ENCODE measurements at regions not wholly inside any gene's neighbourhood (a gene's known extent, or its start where the extent isn't known, plus 50 kb on each side); places are given as distances from the start of the nearest gene placed in this dataset.
A peak's percentile ranks its signal among the peaks of the same experiment; 100 is the strongest.

DNA sequence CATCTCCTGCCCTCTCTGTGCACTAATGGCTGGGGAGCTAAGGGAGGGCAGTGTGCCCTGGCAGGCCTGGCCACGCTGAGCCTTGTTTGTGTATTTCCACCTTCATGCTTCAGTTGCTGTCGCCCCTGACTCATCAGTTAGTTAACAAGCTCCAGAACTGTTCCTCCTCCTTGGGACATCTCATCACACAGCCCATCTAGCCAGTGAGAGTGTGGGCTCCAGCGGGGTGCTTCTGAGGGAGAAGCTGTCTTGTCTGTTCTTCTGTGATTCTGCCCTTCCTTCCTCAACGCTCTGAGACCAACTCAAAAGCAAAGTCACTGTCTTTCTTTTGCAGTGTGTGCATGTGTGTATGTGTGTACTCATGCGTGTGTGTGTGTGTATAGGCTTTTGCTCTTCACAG lies 58.3 kb upstream of the CPEB4 start:
- DNase-seq (ENCODE audit: unreplicated experiment): peak; percentile 68
- no TSS peak for BruUV-seq (replicated peaks)
- Mint-ChIP-seq H3K27me3 (ENCODE audit: insufficient read depth, unreplicated experiment) (no peaks in the 10 kb centered on the region), H3K4me1 (ENCODE audit: insufficient read depth, unreplicated experiment) (peaks cover 11% of the 10 kb centered on the region), H3K36me3 (ENCODE audit: insufficient read depth, unreplicated experiment) (no peaks in the 10 kb centered on the region), H3K27ac (ENCODE audit: low read depth, unreplicated experiment) (peak overlapping the region; percentile 80), H3K4me3 (ENCODE audit: unreplicated experiment) (no peak overlapping the region), H3K9me3 (ENCODE audit: unreplicated experiment) (peaks cover 8% of the 10 kb centered on the region)
- ChIA-PET POLR2A (interaction anchor here (0.6 to 1.9 kb wide), 16 partner anchors 9 to 213 kb away, joined by 3 to 9 read pairs (median 3); partner anchors contain the start of genes BOD1 and CPEB4), CTCF (interaction anchor here (0.9 to 1.0 kb wide), 4 partner anchors 9 to 18 kb away, joined by 3 to 4 read pairs (median 4); no protein-coding TSS in a partner anchor)
- TF ChIP-seq, protein P1, sequence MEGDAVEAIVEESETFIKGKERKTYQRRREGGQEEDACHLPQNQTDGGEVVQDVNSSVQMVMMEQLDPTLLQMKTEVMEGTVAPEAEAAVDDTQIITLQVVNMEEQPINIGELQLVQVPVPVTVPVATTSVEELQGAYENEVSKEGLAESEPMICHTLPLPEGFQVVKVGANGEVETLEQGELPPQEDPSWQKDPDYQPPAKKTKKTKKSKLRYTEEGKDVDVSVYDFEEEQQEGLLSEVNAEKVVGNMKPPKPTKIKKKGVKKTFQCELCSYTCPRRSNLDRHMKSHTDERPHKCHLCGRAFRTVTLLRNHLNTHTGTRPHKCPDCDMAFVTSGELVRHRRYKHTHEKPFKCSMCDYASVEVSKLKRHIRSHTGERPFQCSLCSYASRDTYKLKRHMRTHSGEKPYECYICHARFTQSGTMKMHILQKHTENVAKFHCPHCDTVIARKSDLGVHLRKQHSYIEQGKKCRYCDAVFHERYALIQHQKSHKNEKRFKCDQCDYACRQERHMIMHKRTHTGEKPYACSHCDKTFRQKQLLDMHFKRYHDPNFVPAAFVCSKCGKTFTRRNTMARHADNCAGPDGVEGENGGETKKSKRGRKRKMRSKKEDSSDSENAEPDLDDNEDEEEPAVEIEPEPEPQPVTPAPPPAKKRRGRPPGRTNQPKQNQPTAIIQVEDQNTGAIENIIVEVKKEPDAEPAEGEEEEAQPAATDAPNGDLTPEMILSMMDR (IDR thresholded peaks at IDR 0.05; ENCODE audit: unreplicated experiment): no peak
- intact Hi-C loops (cut with micrococcal nuclease): no loop called here

DNA sequence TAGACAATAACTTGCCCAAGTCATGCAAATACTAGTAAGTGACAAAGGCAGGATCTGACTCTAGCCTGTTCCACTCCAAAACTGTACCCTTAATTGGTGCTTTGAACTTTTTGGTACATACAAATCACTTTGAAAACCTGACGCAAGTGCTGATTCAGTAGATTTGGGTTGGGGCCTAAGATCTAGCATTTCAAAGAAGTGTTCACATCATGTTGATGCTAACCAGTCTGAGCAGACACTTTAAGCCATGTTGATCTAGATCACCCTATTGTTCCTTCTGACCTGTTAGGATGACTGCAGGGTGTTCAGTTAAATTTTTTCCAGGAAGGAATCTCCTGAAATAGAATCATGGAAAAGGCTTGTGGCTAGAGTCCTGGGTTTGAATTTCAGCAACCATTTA lies 57.7 kb upstream of the CPEB4 start:
- intact Hi-C loops (cut with micrococcal nuclease): no loop called here
- no peak for DNase-seq (ENCODE audit: unreplicated experiment)
- peaks cover 8% of the 10 kb centered on the region for H3K9me3 Mint-ChIP-seq (ENCODE audit: unreplicated experiment)
- ChIA-PET CTCF (interaction anchor here (0.7 to 1.0 kb wide), 6 partner anchors 8 to 1096 kb away, joined by 3 to 4 read pairs (median 4); no protein-coding TSS in a partner anchor), POLR2A (interaction anchor here (0.6 to 2.1 kb wide), 14 partner anchors 10 to 214 kb away, joined by 3 to 10 read pairs (median 3); partner anchors contain the start of genes BOD1 and CPEB4)
- TF ChIP-seq, protein P1 (IDR thresholded peaks at IDR 0.05; ENCODE audit: unreplicated experiment): no peak
- BruUV-seq (replicated peaks): no TSS peak
- no peak overlapping the region for H3K4me3 Mint-ChIP-seq (ENCODE audit: unreplicated experiment)
- peaks cover 11% of the 10 kb centered on the region for H3K4me1 Mint-ChIP-seq (ENCODE audit: insufficient read depth, unreplicated experiment)
- no peaks in the 10 kb centered on the region for H3K36me3 Mint-ChIP-seq (ENCODE audit: insufficient read depth, unreplicated experiment)
- H3K27me3 Mint-ChIP-seq (ENCODE audit: insufficient read depth, unreplicated experiment): no peaks in the 10 kb centered on the region
- no peak overlapping the region for H3K27ac Mint-ChIP-seq (ENCODE audit: low read depth, unreplicated experiment)

DNA sequence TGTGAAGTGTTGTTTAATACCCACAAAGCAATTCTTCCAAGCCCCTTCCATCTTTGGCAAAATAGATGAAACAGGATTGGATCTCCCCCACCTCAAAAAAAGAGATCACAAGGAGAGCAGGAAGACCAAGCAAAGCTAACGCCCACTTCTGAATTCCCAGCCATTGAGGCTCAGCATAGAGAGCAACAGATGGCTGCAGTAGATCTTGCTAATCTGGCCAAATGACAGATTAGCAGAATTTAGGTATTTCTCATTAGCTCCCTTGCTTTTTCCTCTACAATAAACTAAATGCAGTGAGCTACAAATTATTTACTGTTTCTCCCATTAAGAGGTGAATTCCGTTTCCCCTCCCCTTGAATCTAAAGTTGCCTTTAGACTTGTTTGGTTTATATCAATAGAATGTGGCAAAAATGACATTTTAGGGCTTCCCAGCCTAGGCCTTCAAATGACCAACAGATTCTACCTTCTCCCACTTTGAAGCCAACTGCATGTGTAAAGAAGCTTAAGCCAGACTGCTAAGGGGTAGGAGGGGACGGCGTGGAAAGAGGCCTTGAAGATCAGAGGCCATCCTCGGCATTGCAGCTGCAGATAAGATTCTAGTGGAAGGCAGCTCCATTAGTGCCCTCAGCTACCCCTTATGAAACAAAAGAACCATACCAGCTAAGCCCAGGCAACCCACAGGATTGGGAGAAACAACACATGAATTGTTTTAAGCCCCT lies 56.8 kb upstream of the CPEB4 start:
- CTCF ChIA-PET: interaction anchor here (0.6 to 0.9 kb wide), 6 partner anchors 10 to 1097 kb away, joined by 3 to 6 read pairs (median 4); no protein-coding TSS in a partner anchor
- BruUV-seq (replicated peaks): no TSS peak
- TF ChIP-seq, protein P1 (IDR thresholded peaks at IDR 0.05; ENCODE audit: unreplicated experiment): no peak
- POLR2A ChIA-PET: interaction anchor here (0.7 to 2.1 kb wide), 7 partner anchors 8 to 60 kb away, joined by 3 to 10 read pairs (median 3); partner anchors contain the start of gene CPEB4
- Mint-ChIP-seq H3K9me3 (ENCODE audit: unreplicated experiment) (peaks cover 8% of the 10 kb centered on the region), H3K4me3 (ENCODE audit: unreplicated experiment) (no peak overlapping the region), H3K36me3 (ENCODE audit: insufficient read depth, unreplicated experiment) (no peaks in the 10 kb centered on the region), H3K27ac (ENCODE audit: low read depth, unreplicated experiment) (no peak overlapping the region), H3K4me1 (ENCODE audit: insufficient read depth, unreplicated experiment) (peaks cover 11% of the 10 kb centered on the region), H3K27me3 (ENCODE audit: insufficient read depth, unreplicated experiment) (no peaks in the 10 kb centered on the region)
- no peak for DNase-seq (ENCODE audit: unreplicated experiment)
- intact Hi-C loops (cut with micrococcal nuclease): no loop called here

DNA sequence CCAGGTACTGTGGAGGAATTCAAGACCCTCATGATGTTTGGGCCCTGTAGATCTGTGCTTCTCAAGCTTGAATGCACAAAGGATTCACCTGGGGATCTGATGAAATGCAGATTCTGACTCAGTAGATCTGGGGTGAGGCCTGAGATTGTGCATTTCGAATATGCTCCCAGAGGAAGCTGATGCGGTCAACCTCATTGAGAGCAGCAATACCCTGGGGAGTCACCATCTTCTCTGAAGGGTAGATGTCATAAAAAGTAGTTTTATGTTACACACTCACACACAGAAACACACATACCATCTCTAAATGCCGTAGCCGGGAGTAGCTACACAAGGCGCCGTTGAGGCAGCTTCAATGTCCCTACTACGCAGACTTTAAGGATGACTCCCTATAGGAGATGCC lies 55.8 kb upstream of the CPEB4 start:
- H3K4me1 Mint-ChIP-seq (ENCODE audit: insufficient read depth, unreplicated experiment): peaks cover 11% of the 10 kb centered on the region
- no peaks in the 10 kb centered on the region for H3K27me3 Mint-ChIP-seq (ENCODE audit: insufficient read depth, unreplicated experiment)
- no peak overlapping the region for H3K4me3 Mint-ChIP-seq (ENCODE audit: unreplicated experiment)
- intact Hi-C loops (cut with micrococcal nuclease): no loop called here
- no peaks in the 10 kb centered on the region for H3K36me3 Mint-ChIP-seq (ENCODE audit: insufficient read depth, unreplicated experiment)
- no peak for DNase-seq (ENCODE audit: unreplicated experiment)
- BruUV-seq (replicated peaks): no TSS peak
- ChIA-PET POLR2A (interaction anchor here (0.9 to 2.1 kb wide), 2 partner anchors 8 to 52 kb away, joined by 4 to 10 read pairs; no protein-coding TSS in a partner anchor), CTCF (interaction anchor here (0.5 to 2.3 kb wide), 5 partner anchors 17 to 1145 kb away, joined by 3 to 6 read pairs (median 6); no protein-coding TSS in a partner anchor)
- no peak overlapping the region for H3K27ac Mint-ChIP-seq (ENCODE audit: low read depth, unreplicated experiment)
- TF ChIP-seq, protein P1 (IDR thresholded peaks at IDR 0.05; ENCODE audit: unreplicated experiment): no peak
- H3K9me3 Mint-ChIP-seq (ENCODE audit: unreplicated experiment): peaks cover 7% of the 10 kb centered on the region
